GOT3 (cell line): ENCODE measurements at regions not wholly inside any gene's neighbourhood (a gene's known extent, or its start where the extent isn't known, plus 50 kb on each side); places are given as distances from the start of the nearest gene placed in this dataset.

Experiments
- DNase-seq: peaks from one replicate; lab custom pipeline; 2025; ENCODE audit warnings: mixed read lengths; lab: John Stamatoyannopoulos, UW

DNA sequence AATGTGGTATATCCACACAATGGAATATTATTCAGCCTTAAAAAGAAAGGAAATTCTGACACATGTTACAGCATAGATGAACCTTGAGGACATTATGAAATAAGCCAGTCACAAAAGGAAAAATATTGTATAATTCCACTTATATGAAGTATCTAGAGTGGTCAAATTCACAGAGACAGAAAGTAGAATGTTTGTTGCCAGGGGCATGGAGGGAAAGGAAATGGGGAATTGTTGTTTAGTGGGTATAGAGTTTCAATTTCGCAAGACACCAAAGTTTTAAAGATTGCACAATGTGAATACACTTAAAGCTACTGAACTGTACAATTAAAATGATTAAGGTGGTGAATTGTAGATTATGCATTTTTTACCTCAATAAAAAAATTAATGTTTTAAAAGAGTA, 92.9 kb downstream of the TXNL1 start:
- DNase-seq: no peak

DNA sequence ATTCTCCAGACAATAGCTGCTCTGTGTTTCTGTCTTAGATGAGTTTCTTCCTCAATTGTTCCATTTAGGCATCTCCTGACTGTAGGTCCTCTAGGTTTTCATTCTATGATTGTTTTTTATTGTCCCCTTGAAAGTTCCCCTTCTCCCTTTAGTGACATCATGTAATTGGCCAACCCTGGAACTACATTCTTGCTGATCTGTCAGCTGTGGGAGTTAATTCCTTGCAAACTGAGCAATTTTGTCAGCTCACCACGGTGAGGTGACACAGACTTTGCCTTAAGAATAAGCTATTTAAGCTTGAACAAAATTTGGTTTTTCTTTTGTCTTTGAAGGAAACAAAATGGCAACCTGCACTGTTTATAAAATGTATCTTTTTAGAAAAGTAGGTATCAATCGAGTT, 95.9 kb downstream of the TXNL1 start:
- DNase-seq: no peak

DNA sequence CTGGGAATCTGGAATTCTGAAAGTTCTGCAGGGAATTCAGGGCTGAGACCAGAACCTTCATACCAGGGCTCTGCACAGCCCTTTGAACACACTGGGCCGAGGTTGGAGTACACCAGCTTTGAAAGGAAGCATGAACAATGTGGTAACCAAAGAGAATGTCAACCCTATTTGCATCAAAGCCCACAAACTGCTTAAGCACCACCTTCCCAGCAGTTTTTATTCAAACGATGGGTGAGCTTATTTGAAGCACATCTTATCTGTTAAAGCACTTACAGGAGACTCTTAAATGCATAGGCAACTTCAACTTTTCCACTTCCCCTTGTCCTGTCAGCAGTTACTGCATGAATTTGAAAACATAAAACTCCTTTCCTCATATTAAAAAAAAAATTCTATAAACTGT, 96.6 kb downstream of the TXNL1 start:
- DNase-seq: no peak

DNA sequence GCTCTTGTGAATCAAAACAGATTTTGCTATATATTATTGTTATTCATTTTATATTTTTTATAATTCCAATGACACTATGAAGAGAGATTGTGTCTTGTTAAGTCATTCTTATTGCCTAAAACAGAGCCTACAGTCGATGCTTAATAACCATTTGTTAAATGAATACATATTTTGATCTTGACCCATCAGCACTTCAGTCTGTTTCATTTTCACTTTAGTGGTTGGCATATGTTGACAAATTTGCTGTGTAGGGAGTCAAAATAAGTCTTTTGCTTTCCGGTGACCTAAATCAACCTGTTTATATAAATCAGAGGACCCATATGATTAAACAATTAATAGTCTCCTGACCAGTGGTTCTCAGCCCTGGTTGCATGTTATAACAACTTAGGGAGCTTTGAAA, 97.1 kb downstream of the TXNL1 start:
- DNase-seq: no peak

DNA sequence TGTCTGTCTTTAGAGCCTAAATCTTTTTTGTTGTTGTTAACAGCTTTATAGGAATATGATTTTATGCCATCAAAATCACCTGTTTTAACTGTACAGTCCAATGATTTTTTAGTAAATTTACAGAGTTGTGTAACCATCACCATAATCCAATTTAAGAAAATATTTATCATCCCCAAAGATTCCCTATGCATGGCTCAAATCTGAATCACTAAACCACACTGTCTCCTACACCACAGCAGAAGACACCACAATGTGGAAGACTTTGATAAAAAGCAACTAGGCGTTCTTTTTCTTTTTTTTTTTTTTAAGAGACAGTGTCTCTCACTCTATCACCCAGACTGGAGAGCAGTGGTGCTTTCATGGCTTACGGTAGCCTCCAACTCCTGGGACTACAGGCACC, 99.6 kb downstream of the TXNL1 start:
- DNase-seq: no peak

DNA sequence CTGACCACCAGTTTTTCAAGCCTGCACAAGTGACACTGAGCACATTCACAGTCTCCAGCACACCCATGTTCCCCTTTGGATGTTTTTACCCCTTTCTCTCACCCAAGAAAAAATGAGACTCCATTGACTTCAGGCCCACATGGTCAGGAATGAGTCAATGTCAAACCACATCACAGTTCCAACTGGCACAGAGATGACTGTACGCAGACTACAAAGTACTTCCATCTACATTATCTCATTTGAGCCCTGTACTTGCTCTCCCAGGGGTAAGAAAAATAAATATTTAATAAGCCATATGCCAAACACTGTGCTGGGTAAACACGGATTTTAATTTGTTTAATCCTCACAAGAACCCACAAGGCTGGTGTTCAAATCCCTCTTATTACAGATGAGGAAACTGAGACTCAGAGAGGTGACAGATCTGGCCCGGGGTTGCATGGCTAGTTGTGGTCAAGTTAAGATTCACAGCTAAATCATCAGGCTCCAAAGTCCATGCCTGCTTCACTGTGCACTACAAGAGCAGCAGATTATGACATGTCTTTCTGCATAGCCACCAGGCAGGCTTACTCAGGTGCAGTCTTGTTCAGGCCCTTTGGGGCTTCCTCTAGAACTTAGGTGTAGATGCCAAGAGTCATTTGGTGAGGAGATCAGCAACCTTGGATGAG, 106.1 kb downstream of the TXNL1 start:
- DNase-seq: no peak

DNA sequence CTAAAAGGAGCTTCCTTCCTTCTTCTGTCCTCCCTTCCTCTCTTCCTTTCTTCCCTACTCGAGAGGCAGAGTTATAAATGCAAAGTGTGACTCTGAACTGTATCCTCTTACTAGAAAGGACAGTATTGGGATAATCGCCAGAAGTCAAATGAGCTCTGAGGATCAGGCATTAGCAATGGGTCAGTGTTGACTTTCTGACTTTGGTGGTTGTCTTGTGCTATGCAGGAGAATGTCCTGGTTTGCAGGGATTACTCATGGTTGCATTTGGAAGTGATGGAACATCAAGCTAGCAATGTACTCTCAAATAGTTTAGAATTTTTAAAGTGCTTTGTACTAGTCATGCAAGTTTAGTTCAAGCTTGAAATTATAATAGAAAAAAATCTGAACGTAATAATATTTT, 115.6 kb downstream of the TXNL1 start:
- DNase-seq: no peak

DNA sequence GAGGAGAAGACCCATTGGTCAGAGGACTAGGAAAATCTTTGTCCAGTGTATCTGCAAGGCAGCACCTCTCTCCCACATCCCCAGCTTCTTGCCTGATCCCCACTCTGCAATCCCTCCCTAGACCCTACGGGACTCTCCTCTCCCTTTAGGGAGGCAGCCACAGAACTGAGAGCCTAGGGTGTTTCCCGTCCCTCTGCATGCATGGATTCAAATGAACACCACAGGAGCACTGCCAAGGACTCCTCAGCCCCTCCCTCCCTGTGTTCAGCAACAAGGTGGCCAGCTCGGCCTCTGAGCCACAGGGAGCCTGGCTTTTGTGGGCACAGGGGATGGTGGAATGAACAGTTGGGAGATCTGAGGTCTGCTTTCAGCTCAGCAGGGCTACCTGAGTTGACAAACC, 117.1 kb downstream of the TXNL1 start:
- no peak for DNase-seq

DNA sequence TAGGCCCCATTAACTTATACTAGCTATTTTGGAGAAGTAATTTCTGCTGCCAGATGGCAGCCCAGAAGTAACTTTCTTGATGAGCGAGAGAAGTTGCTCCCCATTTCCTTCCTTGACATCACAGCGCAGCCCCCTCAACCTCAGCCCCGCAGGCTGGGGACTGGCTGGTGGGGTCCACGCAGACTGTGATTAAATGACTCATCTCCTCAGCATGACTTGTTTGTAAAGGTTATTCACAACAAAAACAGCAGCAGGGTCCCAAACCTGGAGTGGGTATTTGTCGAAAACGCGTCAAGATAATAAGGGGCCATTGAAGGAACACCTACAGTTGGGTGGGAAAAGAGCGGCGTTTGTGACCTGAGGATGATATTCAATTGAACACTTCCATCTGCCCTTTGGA, 120.6 kb downstream of the TXNL1 start:
- no peak for DNase-seq

DNA sequence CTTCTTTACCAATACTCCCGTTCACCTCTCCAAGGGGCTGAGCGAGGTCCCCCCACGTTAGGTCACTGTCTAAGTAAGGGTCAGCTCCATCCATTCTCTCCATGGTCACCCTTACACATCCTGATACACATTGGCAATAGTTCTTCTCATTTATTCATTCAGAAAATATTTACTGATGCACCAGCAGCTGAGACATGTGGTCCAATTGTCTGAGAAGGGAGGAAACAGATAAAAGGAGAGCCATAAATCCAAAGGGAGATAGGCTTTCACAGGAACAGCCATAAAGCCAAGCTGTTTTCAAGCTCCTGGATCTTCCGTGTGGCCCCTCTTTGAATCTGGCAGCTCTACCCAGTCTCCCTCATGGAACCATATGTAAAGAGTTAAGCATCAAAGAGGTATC, 121.2 kb downstream of the TXNL1 start:
- DNase-seq: no peak

DNA sequence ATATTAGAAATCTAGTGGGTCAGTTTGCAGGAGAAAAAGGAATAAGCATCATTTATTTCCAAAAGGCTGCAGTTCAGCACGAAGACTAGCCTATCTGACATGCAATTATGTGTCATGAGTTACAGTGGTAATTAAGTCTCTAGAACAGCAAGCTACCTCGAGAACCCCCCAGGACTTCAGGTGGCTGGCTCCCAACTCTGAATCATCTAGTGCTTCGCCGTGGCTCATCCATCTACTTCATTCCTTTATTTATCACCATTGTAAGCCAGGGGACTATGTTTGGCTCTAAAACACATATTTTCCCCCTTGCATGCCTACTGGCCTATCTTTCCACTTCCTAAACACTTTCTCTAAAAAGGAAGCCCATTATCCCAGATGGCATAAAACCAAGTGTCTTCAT, 121.6 kb downstream of the TXNL1 start:
- peak; percentile 13 for DNase-seq

DNA sequence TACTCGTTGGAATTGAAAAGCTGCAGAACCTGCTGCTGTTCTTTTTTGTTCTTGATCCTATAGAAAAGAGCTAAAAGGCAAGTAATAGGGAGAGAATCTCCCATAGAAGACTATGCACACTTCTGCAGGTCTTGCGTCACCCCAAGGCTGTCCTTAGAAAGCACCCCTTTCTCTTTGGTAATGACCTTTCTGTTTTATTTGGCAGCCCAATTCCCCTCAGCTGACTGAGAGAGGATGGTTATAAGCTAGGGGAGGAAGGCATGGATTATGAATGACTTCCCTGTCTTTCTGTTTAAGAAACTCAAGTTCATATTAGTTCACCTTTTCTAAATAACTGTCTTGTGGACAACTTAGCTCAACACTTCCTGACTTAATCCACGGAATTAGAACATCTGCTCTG, 122.9 kb downstream of the TXNL1 start:
- no peak for DNase-seq

DNA sequence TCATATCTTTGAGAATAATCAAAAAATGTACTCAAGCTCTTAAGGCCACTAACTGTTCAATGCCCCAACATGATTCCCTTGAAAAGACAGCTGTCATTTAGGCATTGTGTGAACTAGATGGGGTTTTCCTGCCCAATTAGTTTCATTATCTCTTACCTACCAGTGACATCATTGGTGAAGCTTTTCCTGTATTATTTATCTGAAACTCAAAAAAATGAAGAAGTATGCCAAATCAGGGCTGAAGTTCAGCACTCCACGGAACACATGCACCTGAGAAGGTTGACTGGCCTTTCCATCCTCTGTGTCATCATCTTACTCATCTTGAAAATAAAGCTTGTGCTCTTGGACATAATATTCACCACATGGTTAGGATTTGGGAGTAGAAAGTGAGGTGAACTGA, 126.4 kb downstream of the TXNL1 start:
- DNase-seq: no peak

DNA sequence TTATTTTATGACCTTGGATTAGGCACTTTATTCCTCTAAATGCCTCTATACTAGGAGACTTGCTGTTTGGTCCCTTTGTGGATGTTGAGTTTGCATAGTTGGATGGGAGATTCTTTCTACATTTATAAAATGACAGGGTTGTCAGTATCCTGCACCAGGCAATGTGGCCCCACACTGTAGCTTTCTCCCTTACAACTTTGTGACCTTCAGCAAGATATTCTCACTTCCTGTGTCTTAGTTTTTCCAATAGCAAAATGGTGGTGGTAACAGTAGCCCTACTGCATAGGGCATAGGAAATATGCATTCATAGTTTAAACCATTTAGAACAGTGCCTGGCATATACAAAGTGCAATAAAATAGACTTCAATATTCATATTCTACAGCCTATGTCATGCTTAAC, 128.3 kb downstream of the TXNL1 start:
- no peak for DNase-seq

DNA sequence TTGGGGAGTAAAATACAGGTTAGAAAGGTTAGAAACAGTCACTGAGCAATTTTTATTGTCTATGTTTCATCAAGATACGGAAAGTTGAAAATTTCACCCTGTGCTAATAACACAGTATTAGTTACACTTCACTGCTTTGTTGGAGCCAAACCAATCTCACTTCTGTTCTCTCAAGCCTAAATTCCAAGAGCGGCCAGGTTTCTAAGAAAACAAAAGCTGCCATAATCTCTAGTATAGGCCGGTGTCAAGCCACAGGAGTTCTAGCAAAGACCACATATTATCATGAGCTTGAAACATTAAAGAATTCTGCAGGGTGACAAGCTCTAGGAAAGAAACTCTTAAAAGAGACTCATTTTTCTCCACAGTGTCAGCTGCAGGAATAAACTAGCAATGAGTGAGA, 128.7 kb downstream of the TXNL1 start:
- no peak for DNase-seq

DNA sequence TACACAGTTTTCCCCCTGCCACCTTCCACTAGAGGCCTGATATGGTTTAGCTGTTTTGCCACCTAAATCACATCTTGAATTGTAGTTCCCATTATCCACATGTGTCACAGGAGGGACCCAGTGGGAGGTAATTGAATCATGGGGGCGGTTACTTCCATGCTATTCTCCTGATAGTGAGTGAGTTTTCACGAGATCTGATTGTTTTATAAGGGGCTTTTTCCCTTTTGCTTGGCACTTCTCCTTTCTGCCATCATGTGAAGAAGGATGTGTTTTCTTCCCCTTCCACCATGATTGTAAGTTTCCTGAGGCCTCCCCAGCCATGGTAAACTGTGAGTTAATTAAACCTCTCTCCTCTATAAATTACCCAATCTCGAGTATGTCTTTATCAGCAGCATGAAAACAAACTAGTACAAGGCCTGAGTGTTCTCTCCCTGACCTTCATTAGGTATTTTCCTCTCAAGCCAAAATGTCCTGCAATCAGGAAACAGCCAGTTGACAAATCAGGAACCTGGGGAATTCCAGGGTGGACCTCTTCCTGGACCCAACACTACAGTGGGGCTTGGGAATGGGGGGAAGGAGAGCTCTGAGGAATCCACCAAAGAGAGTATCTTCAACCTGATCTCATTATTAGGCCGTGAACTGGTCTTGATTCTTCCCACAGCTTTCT, 129.9 kb downstream of the TXNL1 start:
- DNase-seq: no peak

DNA sequence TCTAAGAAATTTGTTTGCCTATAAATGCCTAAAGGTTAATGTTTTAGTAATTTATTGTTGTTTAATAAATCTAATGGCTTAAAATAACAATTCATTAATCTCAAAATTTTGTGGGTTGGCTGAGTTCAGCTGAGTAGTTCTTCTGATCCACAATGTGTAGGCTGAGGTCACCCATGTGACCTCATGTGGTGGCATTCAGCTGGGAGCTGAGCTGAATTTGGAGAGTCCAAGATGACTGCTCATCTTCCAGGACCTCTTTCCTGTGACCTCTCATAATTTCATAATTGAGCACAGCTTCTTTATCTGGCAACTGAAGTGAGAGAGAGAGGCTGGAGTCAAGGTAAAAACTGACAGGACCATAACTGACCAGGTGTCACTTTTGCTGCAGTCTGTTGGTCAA, 132.4 kb downstream of the TXNL1 start:
- DNase-seq: no peak

DNA sequence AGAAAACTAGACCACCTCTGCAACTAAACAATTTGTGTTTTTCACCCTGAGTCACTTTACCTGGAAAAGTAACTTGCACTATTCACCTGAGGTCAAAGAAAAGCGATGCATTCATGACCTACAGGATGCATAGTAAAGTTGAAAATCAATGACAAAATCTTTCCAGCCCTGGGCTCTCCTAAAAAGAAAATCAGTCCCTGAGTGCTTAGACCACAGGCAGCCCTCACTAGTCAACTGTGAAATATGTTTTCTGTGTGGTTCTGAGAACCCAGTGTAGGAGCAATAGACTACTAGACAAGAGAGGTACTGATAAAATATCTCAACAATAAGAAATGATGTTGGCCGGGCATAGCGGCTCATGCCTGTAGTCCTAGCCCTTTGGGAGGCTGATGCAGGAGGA, 133.1 kb downstream of the TXNL1 start:
- DNase-seq: no peak

DNA sequence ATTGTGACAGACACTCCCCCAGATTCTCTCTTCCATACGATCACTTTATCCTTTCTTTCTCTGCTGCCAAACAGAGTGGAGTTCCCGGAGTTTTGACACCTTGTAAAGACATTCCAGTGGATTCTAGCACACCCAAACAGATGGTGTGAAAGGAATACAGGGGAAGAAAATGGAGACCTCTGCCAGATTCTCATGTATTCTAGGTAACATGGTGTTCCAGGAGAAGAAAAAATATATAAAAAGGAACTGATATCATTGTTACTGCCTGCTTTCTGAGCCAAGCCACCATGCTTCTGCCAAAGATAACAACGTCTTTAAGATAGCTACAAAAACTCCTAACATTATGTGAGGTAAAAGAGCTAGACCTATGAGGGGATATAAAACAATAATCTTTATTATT, 136.5 kb downstream of the TXNL1 start:
- DNase-seq: no peak

DNA sequence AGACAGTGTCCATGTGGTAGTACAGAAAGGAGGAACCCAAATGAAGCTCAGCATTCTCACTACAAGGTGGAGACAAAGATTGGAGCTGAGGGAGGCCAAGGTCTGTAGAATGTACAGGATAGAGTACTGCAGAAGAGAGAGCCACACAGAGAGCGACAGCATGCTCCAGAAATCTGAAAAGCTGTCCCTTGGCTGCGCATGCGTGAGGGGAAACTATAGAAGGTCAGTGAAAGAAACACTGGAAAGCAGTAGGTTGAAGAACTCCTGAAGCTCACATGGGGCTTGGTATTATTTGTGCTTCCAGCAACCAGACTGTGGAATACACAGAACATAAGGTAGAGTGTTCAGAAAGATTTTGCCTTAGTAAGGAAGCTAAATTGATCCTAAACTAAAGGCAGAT, 142.5 kb downstream of the TXNL1 start:
- DNase-seq: no peak

DNA sequence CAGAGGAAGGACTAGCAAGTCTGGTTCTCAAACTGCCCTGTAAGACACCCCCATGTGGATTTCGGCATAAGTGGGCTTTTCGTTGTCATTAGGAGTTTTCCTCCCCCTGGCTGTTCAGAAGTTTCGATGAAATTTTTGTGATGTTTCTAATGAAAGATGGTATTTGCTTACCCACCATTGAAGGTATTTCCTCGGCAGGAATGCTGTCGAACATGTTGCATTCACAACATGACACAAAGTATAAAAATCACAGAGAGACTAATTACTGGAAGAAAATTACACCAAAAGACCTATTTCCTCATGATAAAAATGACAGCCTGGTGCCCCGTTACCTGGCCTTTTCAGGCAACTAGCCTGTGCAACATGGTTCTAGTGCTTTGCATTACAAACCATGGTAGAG, 144.9 kb downstream of the TXNL1 start:
- no peak for DNase-seq

DNA sequence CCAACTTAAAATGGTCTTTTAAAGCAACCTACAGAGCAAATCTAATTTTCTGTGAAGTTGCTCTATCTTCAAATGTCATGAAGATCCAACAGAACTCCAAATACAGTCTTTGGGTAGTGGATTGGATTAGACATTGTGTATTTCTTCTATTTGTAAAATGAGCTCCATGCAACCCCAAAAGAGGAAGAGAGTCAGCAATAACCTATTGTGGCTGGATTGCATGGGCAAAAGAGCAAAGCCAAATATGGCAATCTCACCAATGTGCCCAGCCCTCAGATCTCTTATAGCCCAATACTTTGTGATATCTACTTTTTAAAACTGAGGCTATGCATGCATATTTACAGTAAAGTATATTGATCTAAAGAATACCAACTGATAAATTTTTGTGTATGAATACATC, 146.3 kb downstream of the TXNL1 start:
- DNase-seq: no peak

DNA sequence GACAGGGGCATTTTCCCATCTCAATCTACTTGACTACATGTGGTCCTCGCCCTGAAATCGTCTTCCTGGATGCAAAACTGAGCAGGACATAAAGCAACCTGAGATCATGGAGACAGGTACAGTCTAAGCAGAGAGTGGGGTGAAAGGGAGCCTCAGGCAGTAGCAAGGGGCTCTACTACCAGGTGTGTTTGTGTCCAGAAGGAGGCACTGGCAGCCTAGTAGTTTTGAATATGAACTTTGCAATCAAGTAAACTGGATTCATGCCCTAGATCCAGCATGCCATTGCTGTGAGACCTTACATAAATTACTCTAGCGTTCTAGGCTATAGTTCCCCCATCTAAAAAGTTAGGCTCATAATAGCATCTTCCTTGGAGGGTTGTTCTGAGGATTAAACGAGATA, 147.4 kb downstream of the TXNL1 start:
- DNase-seq: no peak

DNA sequence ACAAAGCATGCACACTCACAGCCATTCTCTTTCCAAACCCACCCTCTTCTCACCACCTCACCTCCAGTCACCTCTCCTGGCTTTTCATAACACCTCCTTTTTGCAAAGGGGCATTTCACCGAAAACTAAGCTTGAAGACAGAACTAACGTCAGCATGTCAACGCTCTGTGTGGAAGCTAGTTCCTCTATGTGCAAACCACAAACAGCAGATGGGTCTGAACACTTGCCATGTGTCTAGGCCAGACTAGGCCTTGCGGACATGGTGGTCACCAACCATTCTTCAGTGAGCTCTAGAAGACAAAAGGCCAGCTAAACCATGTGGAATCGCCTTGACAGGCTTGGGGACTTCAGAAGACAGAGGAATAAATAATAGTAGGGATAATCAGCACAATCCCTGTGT, 148.5 kb downstream of the TXNL1 start:
- DNase-seq: no peak
